A549 (cell line): ENCODE measurements at regions not wholly inside any gene's neighbourhood (a gene's known extent, or its start where the extent isn't known, plus 50 kb on each side); places are given as distances from the start of the nearest gene placed in this dataset.

ENCODE experiments used
- ATAC-seq, 2 experiments: fragments of 200-7000 bp in 1 of 2; fragments of >200 bp in 1 of 2; cut with Nextera tagmentation in 1 of 2; cut with Tn5 transposase in 1 of 2; 3 replicates each; pipeline versions ENCODE4 v1.8.0 to v1.9.1; 2018 to 2020; ENCODE audit warnings: mild to moderate bottlenecking in 1 of 2, moderate library complexity in 1 of 2
- CTCF ChIA-PET: fragments of 300-600 bp; sonication (Branson Sonifier 250); formaldehyde crosslinking; extraction: SDS; loops from one replicate; lab custom pipeline; 2021; ENCODE audit warnings: antibody characterized with exemption, inconsistent platforms; lab: Yijun Ruan, JAX
- POLR2A ChIA-PET: fragments of 350-600 bp; formaldehyde crosslinking; extraction: SDS; loops from one replicate; lab custom pipeline; 2021; ENCODE audit warnings: antibody characterized with exemption, inconsistent platforms; lab: Yijun Ruan, JAX
- DNase-seq, 2 experiments: peaks; one replicate each; pipeline versions ENCODE4 v3.0.0 to v3.0.0-alpha.2; 2011 to 2016; ENCODE audit warnings: low read depth in 1 of 2, low spot score in 1 of 2
- FAIRE-seq: peaks from 2 replicates; lab custom pipeline; 2011; peaks lifted over from hg19 to GRCh38; lab: Jason Lieb, UNC
- H3K27ac ChIP-seq, 2 experiments: fragments of >200 bp; sonication (Bioruptor Twin); formaldehyde crosslinking; 3 replicates each; pipeline ENCODE4 v1.5.1; 2016 to 2017
- H3K4me1 ChIP-seq: fragments of >200 bp; sonication (Bioruptor Twin); formaldehyde crosslinking; 3 replicates; pipeline ENCODE4 v1.6.1; 2016
- H3K4me2 ChIP-seq: fragments of >200 bp; sonication (Bioruptor Twin); formaldehyde crosslinking; 3 replicates; pipeline ENCODE4 v1.6.1; 2016
- H3K4me3 ChIP-seq: fragments of >200 bp; sonication (Bioruptor Twin); formaldehyde crosslinking; 3 replicates; pipeline ENCODE4 v1.5.1; 2016
- H3K9me3 ChIP-seq: fragments of >200 bp; sonication (Bioruptor Twin); formaldehyde crosslinking; 3 replicates; pipeline ENCODE4 v1.6.1; 2016
- CBX8 ChIP-seq: fragments of 200-600 bp; sonication (generic); IDR thresholded peaks from 2 replicates; pipeline ENCODE4 v1.6.1; 2016
- CHD4 ChIP-seq: fragments of 200-600 bp; sonication (generic); IDR thresholded peaks from 2 replicates; pipeline ENCODE4 v1.6.1; 2016; ENCODE audit warnings: antibody characterized with exemption, mild to moderate bottlenecking, borderline replicate concordance
- EHF ChIP-seq: fragments of 250-450 bp; sonication (Bioruptor Pico); IDR thresholded peaks from 2 replicates; pipeline ENCODE4 v1.5.0; 2020; ENCODE audit warnings: mild to moderate bottlenecking
- EP300 ChIP-seq, 2 experiments: fragments of >200 bp; sonication (Bioruptor Twin); formaldehyde crosslinking; IDR thresholded peaks; 2 replicates in 1 of 2; 3 replicates in 1 of 2; pipeline ENCODE4 v1.6.1; 2016 to 2017
- ESRRA ChIP-seq: fragments of 150-350 bp; IDR thresholded peaks from 2 replicates; pipeline ENCODE4 v1.6.1; 2014; ENCODE audit warnings: mild to moderate bottlenecking, low read length, borderline replicate concordance
- FOSB ChIP-seq: fragments of 250-450 bp; sonication (Bioruptor Pico); IDR thresholded peaks from 2 replicates; pipeline ENCODE4 v1.5.0; 2020; ENCODE audit warnings: mild to moderate bottlenecking, moderate library complexity
- FOSL2 ChIP-seq, 2 experiments: fragments of 450-650 bp in 1 of 2; fragments of >200 bp in 1 of 2; sonication (Bioruptor Twin) in 1 of 2; formaldehyde crosslinking; IDR thresholded peaks; 2 replicates each; pipeline versions ENCODE4 v1.5.0 to v1.6.1; 2016 to 2020; ENCODE audit warnings: mild to moderate bottlenecking in 1 of 2, moderate library complexity in 1 of 2
- FOXS1 ChIP-seq: fragments of 250-450 bp; sonication (Bioruptor Pico); IDR thresholded peaks from 2 replicates; pipeline ENCODE4 v1.5.0; 2020; ENCODE audit warnings: mild to moderate bottlenecking, moderate library complexity
- HOXA7 ChIP-seq: fragments of 250-450 bp; sonication (Bioruptor Pico); IDR thresholded peaks from 2 replicates; pipeline ENCODE4 v1.5.0; 2020; ENCODE audit warnings: mild to moderate bottlenecking, moderate library complexity
- HOXB5 ChIP-seq: fragments of 250-450 bp; sonication (Bioruptor Pico); IDR thresholded peaks from 2 replicates; pipeline ENCODE4 v1.5.0; 2020; ENCODE audit warnings: mild to moderate bottlenecking, moderate library complexity
- JUN ChIP-seq, 2 experiments: fragments of >200 bp; sonication (Bioruptor Twin); formaldehyde crosslinking; IDR thresholded peaks; 2 replicates in 1 of 2; 3 replicates in 1 of 2; pipeline ENCODE4 v1.6.1; 2016 to 2017
- MAZ ChIP-seq: fragments of 150-350 bp; IDR thresholded peaks from 2 replicates; pipeline ENCODE4 v1.6.1; 2014; ENCODE audit warnings: antibody characterized with exemption, low read depth, low read length, borderline replicate concordance
- MYC ChIP-seq: IDR thresholded peaks from 2 replicates; pipeline ENCODE4 v1.6.1; 2012; ENCODE audit warnings: mild to moderate bottlenecking, inconsistent platforms, low read length, improper control_type of control experiment, borderline replicate concordance
- NFE2L2 ChIP-seq: fragments of 150-350 bp; conservative IDR thresholded peaks from 2 replicates; pipeline ENCODE4 v1.6.1; 2014; ENCODE audit warnings: low read length
- NPAS2 ChIP-seq: fragments of 250-450 bp; sonication (Bioruptor Pico); IDR thresholded peaks from 2 replicates; pipeline ENCODE4 v1.8.0; 2022; ENCODE audit warnings: mild to moderate bottlenecking, moderate library complexity, borderline replicate concordance
- NR3C1 ChIP-seq: fragments of >200 bp; sonication (Bioruptor Twin); formaldehyde crosslinking; IDR thresholded peaks from 3 replicates; pipeline ENCODE4 v1.6.1; 2017
- PHF8 ChIP-seq: fragments of 200-600 bp; sonication (generic); IDR thresholded peaks from 2 replicates; pipeline ENCODE4 v1.6.1; 2016; ENCODE audit warnings: low read depth, mild to moderate bottlenecking, antibody characterized with exemption, moderate library complexity, borderline replicate concordance
- POLR2A ChIP-seq: IDR thresholded peaks from 2 replicates; pipeline ENCODE4 v1.6.1; 2012; ENCODE audit warnings: mild to moderate bottlenecking, low read length
- RAD21 ChIP-seq, 2 experiments: fragments of >200 bp in 1 of 2; sonication (Bioruptor Twin) in 1 of 2; formaldehyde crosslinking in 1 of 2; IDR thresholded peaks in 1 of 2; conservative IDR thresholded peaks in 1 of 2; 2 replicates in 1 of 2; 3 replicates in 1 of 2; pipeline ENCODE4 v1.6.1; 2012 to 2018; ENCODE audit warnings: inconsistent platforms in 1 of 2
- RCOR1 ChIP-seq: fragments of 150-350 bp; IDR thresholded peaks from 2 replicates; pipeline ENCODE4 v1.6.1; 2014; ENCODE audit warnings: antibody characterized with exemption, low read length, low read depth
- RFX5 ChIP-seq: fragments of 450-650 bp; IDR thresholded peaks from 2 replicates; pipeline ENCODE4 v1.7.1; 2014; ENCODE audit warnings: antibody characterized with exemption, mild to moderate bottlenecking, moderate library complexity
- RNF2 ChIP-seq: fragments of 200-600 bp; sonication (generic); IDR thresholded peaks from 2 replicates; pipeline ENCODE4 v1.6.1; 2016; ENCODE audit warnings: low read depth, mild to moderate bottlenecking, antibody characterized with exemption, moderate library complexity, borderline replicate concordance
- SREBF2 ChIP-seq: fragments of 450-650 bp; IDR thresholded peaks from 2 replicates; pipeline ENCODE4 v1.6.1; 2014; ENCODE audit warnings: mild to moderate bottlenecking, moderate library complexity
- ZC3H11A ChIP-seq: fragments of 450-650 bp; IDR thresholded peaks from 2 replicates; pipeline ENCODE4 v1.6.1; 2014; ENCODE audit warnings: antibody characterized with exemption, mild to moderate bottlenecking
- ZFP36 ChIP-seq: fragments of 450-650 bp; IDR thresholded peaks from 2 replicates; pipeline ENCODE4 v1.6.1; 2014; ENCODE audit warnings: borderline replicate concordance; ENCODE audit not compliant: partially characterized antibody
- ZNF302 ChIP-seq: fragments of 250-450 bp; sonication (Bioruptor Pico); IDR thresholded peaks from 2 replicates; pipeline ENCODE4 v1.9.0; 2021; ENCODE audit warnings: inconsistent platforms, mild to moderate bottlenecking, moderate library complexity
- ZSCAN20 ChIP-seq: fragments of 250-450 bp; sonication (Bioruptor Pico); IDR thresholded peaks from 2 replicates; pipeline ENCODE4 v1.8.0; 2022; ENCODE audit warnings: mild to moderate bottlenecking, moderate library complexity
- WGBS: methylation state at CpG from one replicate; pipeline ENCODE4 v1.1.6; 2017; ENCODE audit errors: missing lambda C conversion rate; 5-methylcytosine and 5-hydroxymethylcytosine counted together
- TF ChIP-seq, protein P1 (sequence below): IDR thresholded peaks from 2 replicates; pipeline ENCODE4 v1.6.1; 2012
- TF ChIP-seq, protein P2 (sequence below): fragments of >200 bp; sonication (Bioruptor Twin); formaldehyde crosslinking; IDR thresholded peaks from 2 replicates; pipeline ENCODE4 v1.6.1; 2016
- TF ChIP-seq, protein P3 (sequence below): fragments of >200 bp; sonication (Bioruptor Twin); formaldehyde crosslinking; IDR thresholded peaks from 3 replicates; pipeline ENCODE4 v1.6.1; 2016
- TF ChIP-seq, protein P4 (sequence below): fragments of 200-600 bp; sonication (generic); IDR thresholded peaks from 2 replicates; pipeline ENCODE4 v1.6.1; 2016; ENCODE audit warnings: antibody characterized with exemption, mild to moderate bottlenecking, moderate library complexity

DNA sequence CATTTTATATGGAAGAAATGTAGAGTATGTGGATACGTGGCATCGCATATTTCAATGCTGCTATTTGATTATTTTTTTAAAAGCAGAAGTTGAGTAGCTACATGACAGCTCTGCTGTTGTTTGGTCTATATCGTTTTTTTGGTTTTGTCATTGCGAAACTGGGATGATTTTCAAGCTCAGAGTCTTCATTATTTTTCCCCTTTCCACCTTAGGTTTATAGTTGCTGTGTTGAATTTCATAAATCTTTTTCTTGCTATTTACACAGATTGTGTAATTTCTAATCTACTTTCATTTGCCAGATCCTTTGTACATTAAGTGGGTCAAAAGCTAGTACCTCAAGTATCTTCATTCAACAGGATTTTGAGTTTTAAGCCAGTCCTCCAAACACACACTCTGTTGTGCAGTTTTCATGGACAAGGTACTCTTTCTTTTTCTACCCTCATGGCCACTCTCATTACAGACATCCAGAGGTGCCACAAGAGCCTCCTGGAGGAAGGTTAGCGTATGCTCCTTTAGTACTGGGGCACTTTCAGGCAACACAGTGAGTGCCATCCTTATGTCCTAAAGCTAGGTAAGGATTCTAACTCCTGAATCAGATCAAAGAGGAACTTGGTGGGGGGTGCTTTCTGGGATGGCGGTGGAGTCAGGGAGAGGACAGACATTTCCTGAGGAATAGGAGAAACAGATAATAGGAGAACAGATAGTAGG, 123.2 kb downstream of the FHIP1A start:
- no peaks in the 10 kb centered on the region for H3K4me1 ChIP-seq
- TF ChIP-seq CBX8: no peak
- TF ChIP-seq PHF8: no peak
- no peak for TF ChIP-seq NPAS2 (CRISPR knock-in tag)
- no peak for TF ChIP-seq RCOR1
- TF ChIP-seq SREBF2: no peak
- no peak for TF ChIP-seq RAD21 (conservative IDR thresholded peaks at IDR 0.05 in 1 of 2, IDR thresholded peaks at IDR 0.05 in 1 of 2)
- TF ChIP-seq NR3C1: no peak
- TF ChIP-seq, protein P1, sequence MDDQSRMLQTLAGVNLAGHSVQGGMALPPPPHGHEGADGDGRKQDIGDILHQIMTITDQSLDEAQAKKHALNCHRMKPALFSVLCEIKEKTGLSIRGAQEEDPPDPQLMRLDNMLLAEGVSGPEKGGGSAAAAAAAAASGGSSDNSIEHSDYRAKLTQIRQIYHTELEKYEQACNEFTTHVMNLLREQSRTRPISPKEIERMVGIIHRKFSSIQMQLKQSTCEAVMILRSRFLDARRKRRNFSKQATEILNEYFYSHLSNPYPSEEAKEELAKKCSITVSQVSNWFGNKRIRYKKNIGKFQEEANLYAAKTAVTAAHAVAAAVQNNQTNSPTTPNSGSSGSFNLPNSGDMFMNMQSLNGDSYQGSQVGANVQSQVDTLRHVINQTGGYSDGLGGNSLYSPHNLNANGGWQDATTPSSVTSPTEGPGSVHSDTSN: no peak
- TF ChIP-seq POLR2A: no peak
- no peak for TF ChIP-seq HOXB5 (CRISPR knock-in tag)
- no peak for TF ChIP-seq MAZ
- no peak for TF ChIP-seq HOXA7 (CRISPR knock-in tag)
- no peak for TF ChIP-seq ZFP36
- TF ChIP-seq JUN (IDR thresholded peaks at IDR 0.05): no peak
- TF ChIP-seq, all 56 proteins: peak for 0
- FAIRE-seq (no peak), ATAC-seq (no peak), DNase-seq (no peak)
- 70% methylated on average over 5 of the region's 6 CpGs for WGBS
- H3K27ac ChIP-seq: no peak overlapping the region
- no peak overlapping the region for H3K4me3 ChIP-seq
- ChIA-PET POLR2A (no interaction called here), CTCF (interaction anchor here (2.0 kb wide), 1 partner anchor 74 kb away, joined by 4 read pairs; no protein-coding TSS in a partner anchor)
- H3K4me2 ChIP-seq: no peak overlapping the region
- no peaks in the 10 kb centered on the region for H3K9me3 ChIP-seq

DNA sequence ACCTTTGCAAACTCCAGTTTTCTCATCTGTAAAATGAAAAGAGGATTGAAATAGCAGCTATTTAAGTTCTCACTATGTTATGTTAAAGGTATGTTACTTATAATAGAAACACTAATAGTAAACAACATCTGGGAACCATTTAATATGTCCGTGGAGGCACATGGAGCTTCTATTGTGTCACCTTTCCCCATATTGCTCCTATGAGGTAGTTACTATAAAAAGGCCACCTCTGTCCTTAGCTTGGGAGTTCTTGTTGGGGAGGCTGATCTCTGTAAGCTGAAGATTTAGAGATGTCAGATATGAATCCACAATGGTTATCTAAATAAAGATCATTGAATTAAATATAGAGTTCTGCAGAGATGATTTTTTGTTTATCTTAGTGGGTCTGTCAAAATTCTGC, 125.2 kb downstream of the FHIP1A start:
- WGBS: 38% methylated on average over 1 of the region's 1 CpG
- peaks cover 5% of the 10 kb centered on the region; the same call in 1 of the 3 replicates for H3K4me1 ChIP-seq
- TF ChIP-seq ESRRA (no peak), RFX5 (no peak), FOSB (no peak), ZFP36 (no peak), CBX8 (no peak), FOSL2 (IDR thresholded peaks at IDR 0.05) (no peak), FOSL2 (CRISPR knock-in tag; IDR thresholded peaks at IDR 0.05) (no peak), EHF (no peak), ZNF302 (CRISPR knock-in tag) (no peak)
- TF ChIP-seq, protein P2, sequence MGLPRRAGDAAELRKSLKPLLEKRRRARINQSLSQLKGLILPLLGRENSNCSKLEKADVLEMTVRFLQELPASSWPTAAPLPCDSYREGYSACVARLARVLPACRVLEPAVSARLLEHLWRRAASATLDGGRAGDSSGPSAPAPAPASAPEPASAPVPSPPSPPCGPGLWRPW: no peak
- TF ChIP-seq, protein P3, sequence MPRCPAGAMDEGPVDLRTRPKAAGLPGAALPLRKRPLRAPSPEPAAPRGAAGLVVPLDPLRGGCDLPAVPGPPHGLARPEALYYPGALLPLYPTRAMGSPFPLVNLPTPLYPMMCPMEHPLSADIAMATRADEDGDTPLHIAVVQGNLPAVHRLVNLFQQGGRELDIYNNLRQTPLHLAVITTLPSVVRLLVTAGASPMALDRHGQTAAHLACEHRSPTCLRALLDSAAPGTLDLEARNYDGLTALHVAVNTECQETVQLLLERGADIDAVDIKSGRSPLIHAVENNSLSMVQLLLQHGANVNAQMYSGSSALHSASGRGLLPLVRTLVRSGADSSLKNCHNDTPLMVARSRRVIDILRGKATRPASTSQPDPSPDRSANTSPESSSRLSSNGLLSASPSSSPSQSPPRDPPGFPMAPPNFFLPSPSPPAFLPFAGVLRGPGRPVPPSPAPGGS: no peak
- TF ChIP-seq, all 56 proteins: peak for 0
- H3K4me3 ChIP-seq: no peak overlapping the region
- CTCF ChIA-PET: no interaction called here
- POLR2A ChIA-PET: no interaction called here
- no peak overlapping the region for H3K4me2 ChIP-seq
- DNase-seq (no peak), FAIRE-seq (no peak), ATAC-seq (no peak)
- H3K27ac ChIP-seq: no peak overlapping the region
- H3K9me3 ChIP-seq: no peaks in the 10 kb centered on the region

DNA sequence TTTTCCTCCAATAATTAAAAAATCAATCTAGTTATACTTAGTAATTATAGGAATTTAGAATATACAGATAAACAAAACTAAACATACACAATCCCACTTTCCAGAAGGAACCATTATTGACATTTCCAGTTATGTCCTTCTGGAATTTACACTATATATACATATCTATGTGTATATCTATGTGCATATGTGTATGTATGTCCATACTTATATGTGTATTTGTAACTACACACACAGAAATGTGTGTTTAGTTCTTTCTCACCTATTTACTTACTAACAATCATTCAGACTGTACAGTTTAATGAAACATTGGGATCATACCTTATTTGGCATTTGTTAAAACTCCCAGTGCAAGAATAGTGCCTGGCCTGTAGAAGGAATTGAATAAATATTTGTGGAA, 126.4 kb downstream of the FHIP1A start:
- FAIRE-seq (no peak), DNase-seq (no peak), ATAC-seq (no peak)
- CTCF ChIA-PET: no interaction called here
- POLR2A ChIA-PET: no interaction called here
- Histone ChIP-seq H3K4me1 (peaks cover 14% of the 10 kb centered on the region), H3K4me2 (no peak overlapping the region), H3K27ac (no peak overlapping the region), H3K4me3 (no peak overlapping the region), H3K9me3 (no peaks in the 10 kb centered on the region)
- no peak for TF ChIP-seq NFE2L2
- TF ChIP-seq RNF2: no peak
- TF ChIP-seq, protein P4, sequence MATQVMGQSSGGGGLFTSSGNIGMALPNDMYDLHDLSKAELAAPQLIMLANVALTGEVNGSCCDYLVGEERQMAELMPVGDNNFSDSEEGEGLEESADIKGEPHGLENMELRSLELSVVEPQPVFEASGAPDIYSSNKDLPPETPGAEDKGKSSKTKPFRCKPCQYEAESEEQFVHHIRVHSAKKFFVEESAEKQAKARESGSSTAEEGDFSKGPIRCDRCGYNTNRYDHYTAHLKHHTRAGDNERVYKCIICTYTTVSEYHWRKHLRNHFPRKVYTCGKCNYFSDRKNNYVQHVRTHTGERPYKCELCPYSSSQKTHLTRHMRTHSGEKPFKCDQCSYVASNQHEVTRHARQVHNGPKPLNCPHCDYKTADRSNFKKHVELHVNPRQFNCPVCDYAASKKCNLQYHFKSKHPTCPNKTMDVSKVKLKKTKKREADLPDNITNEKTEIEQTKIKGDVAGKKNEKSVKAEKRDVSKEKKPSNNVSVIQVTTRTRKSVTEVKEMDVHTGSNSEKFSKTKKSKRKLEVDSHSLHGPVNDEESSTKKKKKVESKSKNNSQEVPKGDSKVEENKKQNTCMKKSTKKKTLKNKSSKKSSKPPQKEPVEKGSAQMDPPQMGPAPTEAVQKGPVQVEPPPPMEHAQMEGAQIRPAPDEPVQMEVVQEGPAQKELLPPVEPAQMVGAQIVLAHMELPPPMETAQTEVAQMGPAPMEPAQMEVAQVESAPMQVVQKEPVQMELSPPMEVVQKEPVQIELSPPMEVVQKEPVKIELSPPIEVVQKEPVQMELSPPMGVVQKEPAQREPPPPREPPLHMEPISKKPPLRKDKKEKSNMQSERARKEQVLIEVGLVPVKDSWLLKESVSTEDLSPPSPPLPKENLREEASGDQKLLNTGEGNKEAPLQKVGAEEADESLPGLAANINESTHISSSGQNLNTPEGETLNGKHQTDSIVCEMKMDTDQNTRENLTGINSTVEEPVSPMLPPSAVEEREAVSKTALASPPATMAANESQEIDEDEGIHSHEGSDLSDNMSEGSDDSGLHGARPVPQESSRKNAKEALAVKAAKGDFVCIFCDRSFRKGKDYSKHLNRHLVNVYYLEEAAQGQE: no peak
- no peak for TF ChIP-seq CHD4
- no peak for TF ChIP-seq EP300 (IDR thresholded peaks at IDR 0.05)
- TF ChIP-seq FOSL2 (IDR thresholded peaks at IDR 0.05): no peak
- TF ChIP-seq FOSL2 (CRISPR knock-in tag; IDR thresholded peaks at IDR 0.05): no peak
- TF ChIP-seq ZSCAN20 (CRISPR knock-in tag): no peak
- TF ChIP-seq RAD21 (conservative IDR thresholded peaks at IDR 0.05 in 1 of 2, IDR thresholded peaks at IDR 0.05 in 1 of 2): no peak
- no peak for TF ChIP-seq ZC3H11A
- TF ChIP-seq FOXS1 (CRISPR knock-in tag): no peak
- no peak for TF ChIP-seq MYC
